Heart left ventricle (tissue), 16 donors: ENCODE measurements at regions not wholly inside any gene's neighbourhood (a gene's known extent, or its start where the extent isn't known, plus 50 kb on each side); places are given as distances from the start of the nearest gene placed in this dataset.

ENCODE experiments used
- ATAC-seq, 4 donors: fragments of 200-7000 bp; cut with Tn5 transposase; one replicate each; pipeline ENCODE4 v1.9.1; 2020 to 2022; ENCODE audit warnings: moderate library complexity in 4 of 4, mild to moderate bottlenecking in 3 of 4, moderate number of reproducible peaks in 1 of 4
- DNase-seq, 5 donors: peaks; one replicate each; pipeline ENCODE4 v3.0.0-alpha.2; 2020
- H3K27ac ChIP-seq, 12 donors: fragments of 200-600 bp; sonication (generic) in 4 of 12; one replicate each; pipeline versions ENCODE4 v1.5.0 to v1.8.0; 2016 to 2022; ENCODE audit warnings: mild to moderate bottlenecking in 2 of 12
- H3K27me3 ChIP-seq, 9 donors: fragments of 200-600 bp; sonication (generic) in 2 of 9; one replicate each; pipeline versions ENCODE4 v1.5.1 to v1.8.0; 2016 to 2022; ENCODE audit warnings: mild to moderate bottlenecking in 3 of 9
- H3K36me3 ChIP-seq, 9 donors: fragments of 200-600 bp; sonication (generic) in 2 of 9; one replicate each; pipeline versions ENCODE4 v1.5.0 to v1.8.0; 2018 to 2022; ENCODE audit warnings: mild to moderate bottlenecking in 2 of 9
- H3K4me1 ChIP-seq, 12 donors: fragments of 200-600 bp; sonication (generic) in 4 of 12; one replicate each; pipeline versions ENCODE4 v1.5.0 to v1.8.0; 2016 to 2022; ENCODE audit warnings: mild to moderate bottlenecking in 3 of 12
- H3K4me3 ChIP-seq, 12 donors: fragments of 200-600 bp; sonication (generic) in 4 of 12; one replicate each; pipeline versions ENCODE4 v1.5.0 to v1.8.0; 2017 to 2022; ENCODE audit warnings: mild to moderate bottlenecking in 9 of 12, moderate library complexity in 4 of 12
- H3K9me3 ChIP-seq, 12 donors: fragments of 200-600 bp; sonication (generic) in 4 of 12; one replicate each; pipeline versions ENCODE4 v1.5.0 to v1.8.0; 2016 to 2022; ENCODE audit warnings: mild to moderate bottlenecking in 1 of 12
- CTCF ChIP-seq, 12 donors: fragments of 200-600 bp; sonication (generic) in 4 of 12; IDR thresholded peaks; one replicate each; pipeline versions ENCODE4 v1.5.0 to v1.8.0; 2018 to 2022; ENCODE audit warnings: antibody characterized with exemption in 12 of 12, mild to moderate bottlenecking in 5 of 12
- POLR2A ChIP-seq, 2 donors: fragments of 450-650 bp; IDR thresholded peaks; one replicate each; pipeline ENCODE4 v1.6.1; 2017; ENCODE audit warnings: antibody characterized with exemption in 2 of 2, mild to moderate bottlenecking in 2 of 2, moderate library complexity in 2 of 2
- WGBS, 4 donors: extraction: QIAGEN DNeasy Blood & Tissue Kit in 2 of 4; methylation state at CpG; one replicate each; pipeline versions ENCODE4 v1.1.5 to v1.1.7; 2013 to 2018; 5-methylcytosine and 5-hydroxymethylcytosine counted together
- intact Hi-C, 10 donors: fragments of 100-400 bp; cut with DNase I; formaldehyde crosslinking; loops; one replicate each; pipeline versions ENCODE4 v1.11.1 to v1.14.2; 2022
- donor health status: ischemic (EF 13 %, LVEDD 7.1; RV severe dilation, severe dysfunction).
- donor health status: healthy with polysubstance abuse.
- donor health status: DM: no; HTN: yes; CAD: no.
- donor health status: DM: no; HTN: no; CAD: no.
- donor health status: ischemic (EF 25% LVEDD 6.9; RV normal size, moderate dysfunction).
- donor health status: ischemic (EF 25% LVEDD 5.7; RV mildly dilated, moderate dysfunction).
- donor health status: healthy.
- donor health status: DM: yes; HTN: yes; CAD: no.
- donor health status: ischemic (EF 35%, LVEDD 5.7; RV mildly dilated, moderate dysfunction).
- donor health status: nonischemic (EF 11% LVEDD 7.7; RV severe dilation, severe dysfunction).
- donor health status: DM: yes; HTN: yes; CAD: no.
- donor health status: PGD.
- donor health status: ischemic (EF 29% LVEDD 5.4; RV normal size, mild dysfunction).
- donor health status: nonischemic (EF 23%, LVEDD 6.1; RV moderate dilation, normal function).

- TF ChIP-seq POLR2A (IDR thresholded peaks at IDR 0.05) (no peak), CTCF (IDR thresholded peaks at IDR 0.05) (no peak)
- DNase-seq (no peak), ATAC-seq (no peak)
- peaks cover 0 to 3% (median 0%) of the 10 kb centered on the region in 12 donors for H3K9me3 ChIP-seq
- no peak overlapping the region for H3K27ac ChIP-seq
- no peaks in the 10 kb centered on the region for H3K4me1 ChIP-seq
- intact Hi-C loops = no loop called here
- WGBS, 4 donors = 88 to 96% (median 94%) methylated on average over 3 of the region's 3 CpGs
- H3K4me3 ChIP-seq = no peak overlapping the region
- no peaks in the 10 kb centered on the region for H3K27me3 ChIP-seq
- H3K36me3 ChIP-seq = no peaks in the 10 kb centered on the region
Measured at GRCh38 chr4:76841026-76841425, 56.9 kb downstream of the SOWAHB start.

- intact Hi-C loops = loop anchor here in 1 of 10 donors (10.0 kb wide), 1 partner anchor 108 kb away; the partner anchor contains the start of gene SEPTIN11
- 49 to 57% (median 57%) methylated on average over 4 of the region's 4 CpGs for WGBS, 4 donors
- Histone ChIP-seq H3K4me3 (no peak overlapping the region), H3K9me3 (peaks cover 0 to 3% (median 0%) of the 10 kb centered on the region in 12 donors), H3K4me1 (peaks cover 0 to 4% (median 2%) of the 10 kb centered on the region in 12 donors), H3K36me3 (no peaks in the 10 kb centered on the region), H3K27ac (no peak overlapping the region), H3K27me3 (no peaks in the 10 kb centered on the region)
- no peak for DNase-seq
- TF ChIP-seq CTCF (IDR thresholded peaks at IDR 0.05) (no peak), POLR2A (IDR thresholded peaks at IDR 0.05) (no peak)
- ATAC-seq = no peak
Measured at GRCh38 chr4:76836860-76837562, 60.9 kb downstream of the SOWAHB start.
